RWPE2 (cell line): ENCODE measurements at regions not wholly inside any gene's neighbourhood (a gene's known extent, or its start where the extent isn't known, plus 50 kb on each side); places are given as distances from the start of the nearest gene placed in this dataset.

Experiments used
- ATAC-seq: fragments of 200-7000 bp; cut with Tn5 transposase; 3 replicates; pipeline ENCODE4 v1.9.1; 2021; ENCODE audit warnings: low read depth
- DNase-seq: peaks from one replicate; pipeline ENCODE4 v3.0.0-alpha.2; 2020; ENCODE audit warnings: low spot score
- H3K27ac ChIP-seq: fragments of 450-650 bp; 2 replicates; pipeline ENCODE4 v1.5.1; 2017; ENCODE audit warnings: mild to moderate bottlenecking; ENCODE audit not compliant: poor library complexity, severe bottlenecking
- H3K27me3 ChIP-seq: fragments of 250-450 bp; sonication (Bioruptor Pico); 2 replicates; pipeline ENCODE4 v1.5.1; 2021; ENCODE audit warnings: mild to moderate bottlenecking, moderate library complexity; ENCODE audit not compliant: insufficient read depth, poor library complexity, severe bottlenecking
- H3K36me3 ChIP-seq: fragments of 250-450 bp; sonication (Bioruptor Pico); 2 replicates; pipeline ENCODE4 v1.5.1; 2020; ENCODE audit warnings: low read depth, mild to moderate bottlenecking, moderate library complexity
- H3K4me1 ChIP-seq: fragments of 250-450 bp; sonication (Bioruptor Pico); 2 replicates; pipeline ENCODE4 v1.5.1; 2021; ENCODE audit warnings: mild to moderate bottlenecking, moderate library complexity; ENCODE audit not compliant: insufficient read depth, poor library complexity, severe bottlenecking
- H3K4me3 ChIP-seq: fragments of 250-450 bp; sonication (Bioruptor Pico); 2 replicates; pipeline ENCODE4 v1.5.1; 2021; ENCODE audit warnings: mild to moderate bottlenecking, moderate library complexity; ENCODE audit not compliant: severe bottlenecking
- H3K9me3 ChIP-seq: fragments of 250-450 bp; sonication (Bioruptor Pico); 2 replicates; pipeline ENCODE4 v1.5.1; 2021; ENCODE audit warnings: mild to moderate bottlenecking, moderate library complexity; ENCODE audit not compliant: severe bottlenecking
- CTCF ChIP-seq: fragments of 450-650 bp; IDR thresholded peaks from one replicate; pipeline ENCODE4 v1.5.1; 2017; ENCODE audit warnings: mild to moderate bottlenecking, moderate library complexity; ENCODE audit not compliant: poor library complexity, severe bottlenecking

- no peak for TF ChIP-seq CTCF
- no peaks in the 10 kb centered on the region for H3K4me1 ChIP-seq
- DNase-seq (no peak), ATAC-seq (no peak)
- no peak overlapping the region for H3K4me3 ChIP-seq
- no peaks in the 10 kb centered on the region for H3K27me3 ChIP-seq
- peaks cover 3% of the 10 kb centered on the region for H3K9me3 ChIP-seq
- no peaks in the 10 kb centered on the region for H3K36me3 ChIP-seq
- H3K27ac ChIP-seq = no peak overlapping the region
Observed at GRCh38 chr9:14445946-14446345, 132.0 kb upstream of the NFIB start.

- no peak for TF ChIP-seq CTCF
- H3K4me3 ChIP-seq = no peak overlapping the region
- H3K4me1 ChIP-seq = no peaks in the 10 kb centered on the region
- no peak for DNase-seq
- H3K9me3 ChIP-seq = peaks cover 3% of the 10 kb centered on the region
- no peak overlapping the region for H3K27ac ChIP-seq
- H3K27me3 ChIP-seq = no peaks in the 10 kb centered on the region
- no peak for ATAC-seq
- H3K36me3 ChIP-seq = no peaks in the 10 kb centered on the region
Observed at GRCh38 chr9:14442956-14443355, 129.0 kb upstream of the NFIB start.

GRCh38 chr9:14441976-14442651 is 128.2 kb upstream of the NFIB start:
- ATAC-seq (0 out of 3 replicates have a peak, but pooled peaks have one; percentile 35), DNase-seq (no peak)
- Histone ChIP-seq H3K27ac (no peak overlapping the region), H3K4me3 (no peak overlapping the region), H3K36me3 (no peaks in the 10 kb centered on the region), H3K27me3 (no peaks in the 10 kb centered on the region), H3K4me1 (no peaks in the 10 kb centered on the region), H3K9me3 (no peaks in the 10 kb centered on the region)
- peak; percentile 24 for TF ChIP-seq CTCF

- Histone ChIP-seq H3K27ac (no peak overlapping the region), H3K4me1 (no peaks in the 10 kb centered on the region), H3K9me3 (no peaks in the 10 kb centered on the region), H3K27me3 (no peaks in the 10 kb centered on the region), H3K4me3 (no peak overlapping the region), H3K36me3 (no peaks in the 10 kb centered on the region)
- ATAC-seq (no peak), DNase-seq (no peak)
- no peak for TF ChIP-seq CTCF
Observed at GRCh38 chr9:14441115-14441514, 127.2 kb upstream of the NFIB start.

- Histone ChIP-seq H3K9me3 (no peaks in the 10 kb centered on the region), H3K36me3 (no peaks in the 10 kb centered on the region), H3K27me3 (no peaks in the 10 kb centered on the region), H3K4me3 (no peak overlapping the region), H3K4me1 (no peaks in the 10 kb centered on the region), H3K27ac (no peak overlapping the region)
- ATAC-seq (no peak), DNase-seq (no peak)
- no peak for TF ChIP-seq CTCF
Observed at GRCh38 chr9:14440062-14440461, 126.1 kb upstream of the NFIB start.
